ENCODE measurements at regions not wholly inside any gene's neighbourhood (a gene's known extent, or its start where the extent isn't known, plus 50 kb on each side); places are given as distances from the start of the nearest gene placed in this dataset.

DNA sequence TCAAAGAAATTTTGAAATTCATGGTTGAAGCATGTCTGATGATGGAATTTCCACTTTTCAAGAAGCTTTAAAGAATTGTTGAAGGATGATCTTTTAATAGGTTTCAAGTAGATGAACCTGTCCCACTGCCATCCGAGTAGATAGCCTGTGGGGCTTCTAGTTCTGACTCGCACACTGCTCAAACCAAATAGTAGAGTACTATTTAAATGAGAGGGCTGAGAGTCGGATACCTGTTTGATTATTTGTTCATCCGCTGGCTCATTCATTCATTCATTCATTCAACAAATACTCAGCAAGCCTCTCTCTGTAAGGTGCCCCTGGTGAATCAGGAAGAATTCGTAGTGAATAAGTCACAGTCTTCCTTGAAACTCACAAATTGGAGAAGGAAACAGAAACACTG is 108.2 kb upstream of the IRX5 start:
- DNase-seq, result no peak
- Histone ChIP-seq H3K27ac (ENCODE audit: low read depth in 2 of 2, low read length in 2 of 2) (no peak overlapping the region), H3K9ac (ENCODE audit: low read length in 3 of 3) (no peak overlapping the region), H3K4me1 (ENCODE audit: control insufficient read depth in 2 of 3, insufficient read depth in 2 of 3, low read depth in 1 of 3, low read length in 3 of 3) (no peaks in the 10 kb centered on the region), H3K4me3 (ENCODE audit: low read length in 3 of 3) (no peak overlapping the region), H3K36me3 (ENCODE audit: control insufficient read depth in 2 of 3, insufficient read depth in 3 of 3, low read length in 3 of 3) (no peaks in the 10 kb centered on the region), H3K9me3 (ENCODE audit: control insufficient read depth in 2 of 3, insufficient read depth in 1 of 3, low read length in 3 of 3) (no peaks in the 10 kb centered on the region), H3K27me3 (ENCODE audit: control insufficient read depth, insufficient read depth, low read length) (no peaks in the 10 kb centered on the region)
- TF ChIP-seq, protein P1, sequence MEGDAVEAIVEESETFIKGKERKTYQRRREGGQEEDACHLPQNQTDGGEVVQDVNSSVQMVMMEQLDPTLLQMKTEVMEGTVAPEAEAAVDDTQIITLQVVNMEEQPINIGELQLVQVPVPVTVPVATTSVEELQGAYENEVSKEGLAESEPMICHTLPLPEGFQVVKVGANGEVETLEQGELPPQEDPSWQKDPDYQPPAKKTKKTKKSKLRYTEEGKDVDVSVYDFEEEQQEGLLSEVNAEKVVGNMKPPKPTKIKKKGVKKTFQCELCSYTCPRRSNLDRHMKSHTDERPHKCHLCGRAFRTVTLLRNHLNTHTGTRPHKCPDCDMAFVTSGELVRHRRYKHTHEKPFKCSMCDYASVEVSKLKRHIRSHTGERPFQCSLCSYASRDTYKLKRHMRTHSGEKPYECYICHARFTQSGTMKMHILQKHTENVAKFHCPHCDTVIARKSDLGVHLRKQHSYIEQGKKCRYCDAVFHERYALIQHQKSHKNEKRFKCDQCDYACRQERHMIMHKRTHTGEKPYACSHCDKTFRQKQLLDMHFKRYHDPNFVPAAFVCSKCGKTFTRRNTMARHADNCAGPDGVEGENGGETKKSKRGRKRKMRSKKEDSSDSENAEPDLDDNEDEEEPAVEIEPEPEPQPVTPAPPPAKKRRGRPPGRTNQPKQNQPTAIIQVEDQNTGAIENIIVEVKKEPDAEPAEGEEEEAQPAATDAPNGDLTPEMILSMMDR (IDR thresholded peaks at IDR 0.05; ENCODE audit: borderline replicate concordance, extremely low read depth, insufficient read depth), result no peak
- FAIRE-seq, result no peak
- intact Hi-C loops (cut with DNase I), result no loop called here

DNA sequence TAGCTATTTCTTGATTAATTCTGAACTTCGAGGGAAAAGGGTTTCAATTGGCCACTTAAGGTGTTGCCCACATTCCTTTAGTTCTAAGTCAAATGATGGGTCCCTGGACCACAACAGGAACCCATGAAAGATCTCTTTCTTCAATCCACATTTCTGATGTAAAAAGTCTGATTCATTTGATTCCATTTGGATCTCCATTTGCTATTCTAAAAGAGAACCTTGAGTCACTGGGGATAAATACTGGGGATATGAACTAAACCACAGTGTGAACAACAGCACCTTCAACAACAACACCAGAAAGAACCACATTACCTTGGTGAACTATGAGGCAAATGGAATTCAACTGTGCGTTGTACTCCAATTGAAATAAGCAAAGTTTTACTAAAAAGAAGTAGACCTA is 108.9 kb upstream of the IRX5 start:
- Histone ChIP-seq H3K4me1 (ENCODE audit: control insufficient read depth in 2 of 3, insufficient read depth in 2 of 3, low read depth in 1 of 3, low read length in 3 of 3) (no peaks in the 10 kb centered on the region), H3K9ac (ENCODE audit: low read length in 3 of 3) (no peak overlapping the region), H3K9me3 (ENCODE audit: control insufficient read depth in 2 of 3, insufficient read depth in 1 of 3, low read length in 3 of 3) (no peaks in the 10 kb centered on the region), H3K4me3 (ENCODE audit: low read length in 3 of 3) (no peak overlapping the region), H3K27ac (ENCODE audit: low read depth in 2 of 2, low read length in 2 of 2) (no peak overlapping the region), H3K27me3 (ENCODE audit: control insufficient read depth, insufficient read depth, low read length) (no peaks in the 10 kb centered on the region), H3K36me3 (ENCODE audit: control insufficient read depth in 2 of 3, insufficient read depth in 3 of 3, low read length in 3 of 3) (no peaks in the 10 kb centered on the region)
- DNase-seq, result no peak
- FAIRE-seq, result no peak
- TF ChIP-seq, protein P1 (IDR thresholded peaks at IDR 0.05; ENCODE audit: borderline replicate concordance, extremely low read depth, insufficient read depth), result no peak
- intact Hi-C loops (cut with DNase I), result no loop called here

DNA sequence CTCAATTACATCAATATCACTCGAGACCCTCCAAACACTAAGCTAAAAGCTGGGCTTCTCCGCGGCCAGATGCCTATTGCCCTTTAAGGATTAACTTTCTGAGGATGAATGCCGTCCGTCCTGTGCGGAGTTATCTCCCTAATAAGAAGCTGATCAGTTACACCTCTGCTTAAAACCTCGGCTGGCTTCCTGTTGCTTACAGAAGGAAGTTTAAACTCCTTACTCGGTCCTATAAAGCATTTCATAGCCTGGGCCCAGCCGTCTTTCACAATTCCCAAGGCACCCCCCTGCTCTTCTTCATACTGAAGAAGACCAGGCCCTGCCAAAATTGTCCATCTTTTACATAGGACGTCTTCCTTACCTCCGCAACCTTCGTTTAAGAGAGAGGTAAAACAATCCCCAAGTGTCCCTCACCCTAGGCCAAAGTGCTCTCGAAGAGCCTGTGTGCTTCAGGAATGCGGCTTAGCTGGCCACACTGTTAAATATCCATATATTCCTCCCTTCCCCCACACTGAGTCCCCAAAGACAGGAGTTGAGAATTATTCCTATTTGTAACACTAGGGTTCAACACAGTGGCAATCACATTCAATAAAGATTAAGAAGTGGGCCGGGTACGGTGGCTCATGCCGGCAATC is 112.6 kb upstream of the IRX5 start:
- intact Hi-C loops (cut with DNase I), result no loop called here
- no peaks in the 10 kb centered on the region for H3K27me3 ChIP-seq (ENCODE audit: control insufficient read depth, insufficient read depth, low read length)
- no peak overlapping the region for H3K27ac ChIP-seq (ENCODE audit: low read depth in 2 of 2, low read length in 2 of 2)
- TF ChIP-seq, protein P1 (IDR thresholded peaks at IDR 0.05; ENCODE audit: borderline replicate concordance, extremely low read depth, insufficient read depth), result no peak
- H3K4me1 ChIP-seq (ENCODE audit: control insufficient read depth in 2 of 3, insufficient read depth in 2 of 3, low read depth in 1 of 3, low read length in 3 of 3), result no peaks in the 10 kb centered on the region
- no peak overlapping the region for H3K4me3 ChIP-seq (ENCODE audit: low read length in 3 of 3)
- no peaks in the 10 kb centered on the region for H3K9me3 ChIP-seq (ENCODE audit: control insufficient read depth in 2 of 3, insufficient read depth in 1 of 3, low read length in 3 of 3)
- FAIRE-seq (no peak), DNase-seq (peak in 1 of 5 donors; percentile 7)
- H3K9ac ChIP-seq (ENCODE audit: low read length in 3 of 3), result no peak overlapping the region
- no peaks in the 10 kb centered on the region for H3K36me3 ChIP-seq (ENCODE audit: control insufficient read depth in 2 of 3, insufficient read depth in 3 of 3, low read length in 3 of 3)

DNA sequence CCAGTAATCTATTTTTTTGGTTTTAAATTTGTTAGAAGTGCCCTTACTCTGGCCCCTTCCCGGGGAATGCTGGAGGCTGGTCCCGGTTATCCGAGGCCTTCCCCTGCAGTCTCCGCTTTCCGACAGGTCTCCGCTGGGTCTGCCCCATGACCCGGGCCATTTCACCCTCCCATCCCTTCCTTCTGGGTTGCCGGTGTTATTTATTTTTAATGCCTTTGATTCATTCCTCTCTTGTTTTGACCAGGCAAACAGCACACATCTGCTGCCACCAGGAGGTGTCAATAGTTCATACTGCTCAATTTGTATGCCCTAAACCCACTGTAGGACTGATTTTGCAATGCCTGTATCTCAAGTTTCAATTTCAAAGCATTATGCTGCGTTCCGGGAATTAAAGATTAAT is 113.2 kb upstream of the IRX5 start:
- H3K4me1 ChIP-seq (ENCODE audit: control insufficient read depth in 2 of 3, insufficient read depth in 2 of 3, low read depth in 1 of 3, low read length in 3 of 3), result no peaks in the 10 kb centered on the region
- no peaks in the 10 kb centered on the region for H3K36me3 ChIP-seq (ENCODE audit: control insufficient read depth in 2 of 3, insufficient read depth in 3 of 3, low read length in 3 of 3)
- H3K27me3 ChIP-seq (ENCODE audit: control insufficient read depth, insufficient read depth, low read length), result no peaks in the 10 kb centered on the region
- intact Hi-C loops (cut with DNase I), result no loop called here
- no peak overlapping the region for H3K27ac ChIP-seq (ENCODE audit: low read depth in 2 of 2, low read length in 2 of 2)
- H3K4me3 ChIP-seq (ENCODE audit: low read length in 3 of 3), result no peak overlapping the region
- H3K9ac ChIP-seq (ENCODE audit: low read length in 3 of 3), result no peak overlapping the region
- FAIRE-seq (no peak), DNase-seq (peak in 1 of 5 donors; percentile 26)
- TF ChIP-seq, protein P1 (IDR thresholded peaks at IDR 0.05; ENCODE audit: borderline replicate concordance, extremely low read depth, insufficient read depth), result no peak
- H3K9me3 ChIP-seq (ENCODE audit: control insufficient read depth in 2 of 3, insufficient read depth in 1 of 3, low read length in 3 of 3), result no peaks in the 10 kb centered on the region
